IPS-NIHi7 (cell line): ENCODE measurements at regions not wholly inside any gene's neighbourhood (a gene's known extent, or its start where the extent isn't known, plus 50 kb on each side); places are given as distances from the start of the nearest gene placed in this dataset.
"Not testable (repeated sequence)": the region's sequence is repeated elsewhere in the genome, so short reads cannot be mapped to it uniquely, and the experiment has no call there.

Experiments used
- DNase-seq: peaks from one replicate; pipeline ENCODE4 v3.0.0; 2012; ENCODE audit warnings: mixed read lengths; ENCODE audit errors: extremely low spot score

DNA sequence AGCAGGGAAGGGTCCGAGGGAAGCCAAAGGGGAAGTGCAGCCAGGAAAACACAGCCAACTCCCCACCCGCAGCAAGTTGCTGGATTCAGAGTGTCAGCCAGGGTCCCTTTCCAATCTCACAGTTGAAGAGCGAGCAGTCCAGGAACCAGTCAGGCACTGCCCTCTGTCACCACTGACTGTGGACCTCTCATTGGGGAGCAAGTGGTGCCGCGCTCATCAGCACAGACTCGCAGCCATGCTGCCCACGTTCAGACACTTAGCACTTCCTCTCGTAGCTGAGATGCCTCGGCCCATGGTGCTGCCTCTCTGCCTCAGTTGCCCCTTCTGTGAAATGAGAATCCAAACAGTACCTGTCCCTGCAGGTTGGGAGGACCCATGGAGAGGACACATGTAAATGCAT, 123.6 kb upstream of the CHST15 start:
- DNase-seq: no peak

DNA sequence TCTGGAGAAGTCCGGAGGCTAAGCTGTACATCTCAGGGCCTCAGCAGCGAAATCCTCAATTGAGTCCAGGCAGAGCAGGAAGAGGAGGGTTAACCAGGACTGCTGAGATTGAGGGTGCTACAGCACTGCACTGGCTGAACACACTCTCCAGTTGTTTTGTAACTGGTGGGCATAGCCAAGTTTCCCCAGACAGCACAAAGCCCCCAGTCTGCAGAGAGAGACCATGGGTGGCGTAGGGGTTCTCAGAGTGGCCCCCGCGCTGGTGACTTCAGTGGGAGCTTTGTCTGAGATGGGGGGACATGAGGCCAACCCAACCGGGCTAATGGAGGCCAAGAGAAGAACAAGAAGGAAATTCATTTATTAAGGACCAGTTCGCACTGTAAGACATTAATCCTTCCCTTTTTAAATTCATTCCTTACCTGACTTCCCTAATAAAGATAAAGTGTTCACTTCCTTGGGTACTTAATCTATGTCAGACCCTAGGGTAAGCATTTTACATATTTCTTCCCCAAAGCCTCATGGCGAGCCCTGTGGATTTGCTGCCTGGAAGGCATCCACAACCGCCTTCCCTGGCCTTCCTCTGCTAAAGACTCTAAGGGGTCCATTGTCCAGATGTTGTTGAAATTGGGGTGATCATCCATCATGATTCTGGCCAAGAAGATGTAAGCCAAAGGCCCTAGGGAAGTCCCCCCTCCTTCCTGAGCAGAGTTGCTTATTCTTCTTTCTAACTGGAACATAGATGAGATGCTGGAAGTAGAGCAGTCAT, 121.4 kb upstream of the CHST15 start:
- no peak for DNase-seq

DNA sequence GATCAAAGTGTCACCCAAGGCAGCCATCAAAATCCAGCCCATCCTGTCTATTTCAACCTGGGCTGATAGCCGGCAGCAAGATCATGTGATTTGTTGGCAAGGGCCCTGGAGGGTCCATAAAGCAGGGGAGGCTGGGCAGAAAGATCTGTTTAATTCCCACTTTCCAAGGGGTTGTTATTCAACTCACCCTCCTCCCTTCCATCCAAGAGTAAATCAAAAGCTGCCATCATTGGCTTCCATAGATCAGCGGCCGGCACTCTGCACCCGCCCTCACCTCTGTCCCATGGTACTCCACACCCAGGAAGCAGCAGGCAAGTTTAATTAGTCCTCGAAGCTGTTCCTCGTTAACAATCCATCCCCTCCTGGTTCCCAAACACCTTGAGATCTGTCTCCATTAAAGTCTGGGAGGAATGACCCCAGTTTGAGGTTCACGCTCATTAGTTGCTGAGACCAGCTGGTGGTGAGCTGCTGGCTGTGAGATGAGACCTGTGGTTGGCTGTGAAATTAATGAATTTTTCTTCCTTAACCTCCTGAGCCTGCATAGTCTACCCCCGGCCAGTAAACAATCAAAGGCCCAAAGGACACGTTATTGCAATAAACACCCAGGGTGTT, 120.6 kb upstream of the CHST15 start:
- DNase-seq: no peak

DNA sequence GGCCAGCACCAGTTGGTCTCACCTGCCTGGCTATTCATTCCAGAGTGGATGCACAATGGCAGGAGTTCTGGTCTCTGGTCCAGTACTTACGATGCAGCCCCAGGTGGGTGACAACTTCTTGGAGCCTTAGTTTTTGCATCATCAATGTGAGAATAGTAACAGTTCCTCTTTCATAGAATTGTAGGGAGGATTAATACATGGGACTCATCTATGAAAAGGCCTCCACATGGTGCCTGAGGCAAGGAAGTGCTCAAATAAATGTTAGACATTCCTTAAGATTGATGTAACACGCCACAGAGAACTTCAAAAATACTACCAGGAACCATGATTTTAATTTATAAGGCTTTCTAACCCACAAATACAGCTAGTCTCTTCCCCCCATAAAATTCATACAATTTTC, 120.1 kb upstream of the CHST15 start:
- no peak for DNase-seq

DNA sequence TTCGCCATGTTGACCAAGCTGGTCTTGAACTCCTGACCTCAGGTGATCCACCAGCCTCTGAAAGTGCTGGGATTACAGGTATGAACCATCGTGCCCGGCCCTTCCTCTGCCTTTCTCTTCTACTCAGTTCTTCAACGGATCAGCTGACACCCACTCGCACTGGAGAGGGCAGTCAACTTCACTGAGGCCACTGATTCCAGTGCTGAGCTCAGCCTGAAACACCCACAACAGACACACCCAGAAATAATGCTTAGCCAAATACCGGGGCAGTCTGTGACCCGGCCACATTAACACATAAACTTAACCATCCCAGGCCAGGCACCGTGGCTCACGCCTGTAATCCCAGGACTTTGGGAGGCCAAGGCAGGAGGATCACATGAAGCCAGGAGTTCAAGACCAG, 119.3 kb upstream of the CHST15 start:
- no peak for DNase-seq

DNA sequence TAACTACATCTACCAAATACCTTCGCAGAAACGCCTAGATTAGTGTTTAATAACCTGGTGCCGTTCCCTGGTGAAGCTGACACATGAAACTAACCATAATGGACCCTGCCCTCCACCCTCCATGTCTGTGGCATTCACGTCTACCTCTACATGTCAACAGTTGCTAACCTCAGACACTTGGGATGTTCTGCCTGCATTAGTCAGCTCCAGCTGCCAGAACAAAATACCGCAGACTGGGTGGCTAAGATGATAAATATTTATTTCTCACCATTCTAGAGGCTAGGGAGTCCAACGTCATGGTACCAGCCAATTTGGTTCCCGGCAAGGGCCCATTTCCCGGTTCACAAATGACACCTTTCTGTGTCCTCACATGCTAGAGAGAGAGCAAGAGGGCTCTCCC, 118.5 kb upstream of the CHST15 start:
- DNase-seq: no peak

DNA sequence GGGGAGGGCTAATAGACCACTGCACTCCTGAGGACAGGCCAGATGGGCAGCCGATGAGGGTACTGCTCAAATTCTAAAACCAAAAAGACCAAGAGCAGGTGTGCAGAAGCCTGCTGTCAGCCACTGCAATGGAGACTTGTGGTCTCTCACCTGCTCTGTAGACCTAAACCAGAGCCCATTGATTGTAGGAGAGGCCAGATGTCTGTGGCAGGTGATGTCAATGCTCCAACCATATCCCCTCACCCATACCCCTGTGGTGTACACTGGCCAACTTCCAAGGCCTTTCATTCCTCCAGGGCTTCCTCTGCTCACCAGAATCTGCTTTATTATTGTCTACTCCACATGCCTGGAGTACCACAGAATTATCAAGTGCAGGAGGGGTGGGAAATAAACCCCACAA, 116.9 kb upstream of the CHST15 start:
- DNase-seq: no peak

DNA sequence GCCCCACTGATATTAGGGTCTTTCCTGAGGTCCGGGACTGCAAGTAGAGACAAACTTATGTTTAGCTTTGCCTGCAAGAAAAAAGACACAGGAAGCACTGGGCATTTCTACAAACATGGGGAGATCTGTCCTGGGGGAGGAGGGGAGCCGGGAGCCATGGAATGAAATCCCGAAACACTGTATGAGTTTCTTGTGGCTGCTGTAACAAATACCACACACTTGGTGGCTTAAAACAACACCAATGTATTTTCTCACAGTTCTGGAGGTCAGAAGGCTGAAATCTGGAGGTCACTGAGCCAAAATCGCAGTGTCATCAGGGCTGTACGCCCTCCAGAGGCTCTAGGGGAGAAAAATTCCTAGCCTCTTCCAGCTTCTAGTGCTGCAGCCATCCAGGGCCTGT, 114.0 kb upstream of the CHST15 start:
- no peak for DNase-seq

DNA sequence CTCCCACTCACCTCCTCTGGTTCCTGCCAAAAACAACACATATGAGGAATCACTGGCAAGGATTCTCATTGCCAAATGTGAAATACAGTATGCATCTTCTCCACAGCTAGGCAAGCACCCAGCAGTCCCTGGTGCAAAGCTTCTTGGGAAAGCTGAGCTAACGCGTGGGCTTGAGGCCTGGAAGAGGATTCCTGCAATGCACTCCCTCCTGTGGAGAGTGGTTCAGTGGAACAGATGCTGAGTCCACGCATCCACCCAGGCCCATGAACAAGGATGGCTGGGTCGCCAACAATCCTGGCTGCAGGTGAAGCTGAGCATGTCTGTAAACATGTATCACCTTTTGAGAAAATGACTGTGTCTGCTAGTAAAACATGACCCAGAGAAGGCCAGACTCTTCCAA, 113.2 kb upstream of the CHST15 start:
- no peak for DNase-seq

DNA sequence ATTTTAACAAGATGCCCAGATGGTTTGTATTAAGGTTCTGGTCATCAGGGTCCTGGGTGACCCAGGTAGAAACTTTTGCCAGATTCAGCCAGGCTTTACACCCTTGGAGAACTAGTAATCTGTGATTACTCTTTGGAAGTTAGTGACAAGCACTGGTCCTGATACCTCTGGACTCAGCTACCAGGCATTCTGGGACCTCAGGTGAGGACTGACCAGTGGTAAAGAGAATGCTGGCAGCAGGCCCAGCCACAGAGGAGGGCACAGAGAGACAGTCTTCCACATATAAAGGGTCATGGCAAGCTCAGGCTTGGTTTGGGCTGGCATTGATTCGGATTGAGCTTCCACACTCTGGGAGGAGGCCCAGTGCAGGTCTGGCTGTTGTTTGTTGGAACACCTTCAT, 112.0 kb upstream of the CHST15 start:
- DNase-seq: no peak

DNA sequence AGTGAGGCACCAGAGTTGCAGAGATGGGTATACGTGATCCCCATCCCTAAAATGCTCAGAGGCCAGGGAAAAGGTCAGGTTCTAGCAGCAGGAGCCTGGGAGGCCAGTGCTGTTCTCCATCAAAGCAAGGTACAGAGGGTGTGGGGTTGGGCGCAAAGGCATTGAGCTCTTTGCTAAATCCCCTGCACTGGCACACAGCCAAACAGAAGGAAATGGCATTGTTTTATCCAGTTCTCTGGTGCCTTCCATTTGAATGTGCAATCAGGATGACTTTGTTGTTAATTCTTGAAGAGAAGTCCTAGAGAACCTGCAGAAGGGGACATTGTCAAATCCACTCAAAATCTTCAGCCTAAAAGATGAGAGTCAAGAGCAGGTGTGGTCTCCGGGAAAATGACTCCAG, 111.3 kb upstream of the CHST15 start:
- no peak for DNase-seq

DNA sequence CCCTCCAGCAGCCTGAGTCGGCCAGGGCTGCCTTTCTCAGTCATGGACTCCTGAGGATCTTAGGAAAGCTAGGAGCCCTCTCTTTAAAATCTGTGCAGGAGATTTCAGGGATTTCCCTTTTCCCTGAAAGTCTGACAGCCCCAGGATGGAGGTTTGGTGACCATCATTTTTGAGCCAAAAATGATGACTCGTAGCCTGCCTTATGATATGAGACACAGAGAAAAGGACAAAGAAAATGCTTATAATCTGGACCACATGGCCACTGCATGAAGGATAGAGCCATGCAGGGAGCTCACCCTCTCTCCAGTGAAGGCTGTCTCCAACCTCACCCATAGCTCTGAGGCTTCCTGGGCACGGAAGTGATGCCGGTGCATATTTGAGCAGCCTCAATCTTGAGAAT, 106.6 kb upstream of the CHST15 start:
- DNase-seq: no peak

DNA sequence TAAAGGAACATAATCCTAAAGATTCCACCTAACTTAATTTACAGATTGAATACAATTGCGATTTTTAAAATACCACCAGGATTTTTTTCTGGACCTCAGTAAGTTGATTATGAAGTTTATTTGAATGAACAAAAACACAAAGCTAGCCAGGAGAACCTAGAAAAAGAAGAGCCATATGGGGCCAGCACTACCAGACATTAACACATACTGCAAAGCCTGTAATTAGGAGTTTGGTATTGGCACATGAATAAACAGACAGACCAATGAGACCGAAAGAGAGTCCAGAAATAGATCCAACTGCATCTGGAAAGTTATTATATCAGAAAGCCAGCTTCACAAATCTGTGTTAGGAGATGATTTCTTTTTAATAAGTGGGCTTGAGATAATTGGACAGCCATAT, 105.5 kb upstream of the CHST15 start:
- no peak for DNase-seq

DNA sequence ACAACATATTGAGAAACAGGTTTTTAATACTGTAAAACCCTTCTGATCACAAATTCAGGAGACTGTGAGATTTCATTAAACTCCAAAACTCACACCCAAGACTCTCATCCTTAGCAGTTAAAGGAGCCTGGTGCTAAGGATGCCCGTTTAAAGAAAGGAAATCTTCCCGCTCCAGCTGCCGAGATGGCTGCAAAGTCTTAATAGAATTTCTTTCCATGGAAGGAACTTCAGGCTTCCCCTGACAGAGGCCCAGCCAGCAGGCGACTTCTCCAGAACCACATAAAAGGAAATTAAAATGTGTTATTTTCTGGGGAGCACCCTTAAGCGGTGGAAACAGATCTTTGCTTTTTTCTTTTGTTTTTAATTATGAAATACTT, 104.7 kb upstream of the CHST15 start:
- no peak for DNase-seq

DNA sequence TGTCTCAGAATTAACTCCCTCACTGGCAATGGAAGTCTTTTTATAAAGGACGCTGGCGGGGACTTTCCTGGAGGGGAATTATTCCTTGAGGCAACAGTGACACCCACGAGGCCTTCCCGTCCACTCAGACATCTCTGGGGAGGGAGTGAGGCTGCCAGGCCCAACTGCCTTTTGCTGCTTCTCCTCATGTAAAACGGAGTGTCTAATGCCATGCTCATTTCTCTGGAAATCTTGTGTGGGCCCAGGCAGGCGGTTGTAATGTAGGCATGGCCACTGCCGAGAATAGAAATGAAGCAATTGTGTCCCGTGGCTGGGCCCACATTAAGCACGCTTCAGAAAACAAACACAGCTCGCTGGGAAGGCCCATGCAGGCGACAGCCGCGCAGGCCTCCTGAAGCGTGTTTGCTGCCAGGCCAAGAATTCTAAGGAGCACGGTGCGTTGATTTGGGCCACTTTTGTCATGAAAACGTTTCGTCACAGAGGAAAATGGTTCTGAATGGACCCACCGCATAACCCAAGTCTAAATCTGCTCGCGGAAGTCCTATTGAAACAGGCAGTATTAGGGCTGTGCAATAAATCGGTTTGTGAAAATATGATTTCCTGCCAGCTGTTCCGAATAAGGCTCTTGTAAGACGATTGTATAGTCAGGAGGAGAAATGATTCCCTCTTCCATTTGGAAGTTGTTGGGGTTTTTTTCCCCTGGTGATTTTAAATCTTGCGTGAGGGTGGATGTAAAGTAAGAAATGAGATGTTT, 104.2 kb upstream of the CHST15 start:
- no peak for DNase-seq

DNA sequence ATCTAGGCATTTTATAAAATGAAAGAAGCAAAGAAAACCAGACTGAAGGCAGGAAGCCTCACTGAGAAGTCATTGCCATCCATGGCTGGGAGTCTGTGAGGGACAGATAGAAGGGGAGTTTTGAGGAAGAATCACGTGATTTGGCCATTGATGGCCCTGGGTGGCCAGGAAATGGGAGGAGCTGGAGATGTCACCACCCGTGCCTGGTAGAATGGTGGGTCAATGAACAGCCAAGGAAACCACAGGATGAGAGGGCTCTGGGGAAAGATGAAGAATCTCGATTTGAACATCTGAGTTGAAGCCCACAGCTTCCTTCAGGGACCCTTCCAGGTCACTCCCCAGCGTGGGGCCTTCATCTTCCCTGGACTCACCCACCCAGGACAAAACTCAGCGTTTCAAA, 103.3 kb upstream of the CHST15 start:
- no peak for DNase-seq

DNA sequence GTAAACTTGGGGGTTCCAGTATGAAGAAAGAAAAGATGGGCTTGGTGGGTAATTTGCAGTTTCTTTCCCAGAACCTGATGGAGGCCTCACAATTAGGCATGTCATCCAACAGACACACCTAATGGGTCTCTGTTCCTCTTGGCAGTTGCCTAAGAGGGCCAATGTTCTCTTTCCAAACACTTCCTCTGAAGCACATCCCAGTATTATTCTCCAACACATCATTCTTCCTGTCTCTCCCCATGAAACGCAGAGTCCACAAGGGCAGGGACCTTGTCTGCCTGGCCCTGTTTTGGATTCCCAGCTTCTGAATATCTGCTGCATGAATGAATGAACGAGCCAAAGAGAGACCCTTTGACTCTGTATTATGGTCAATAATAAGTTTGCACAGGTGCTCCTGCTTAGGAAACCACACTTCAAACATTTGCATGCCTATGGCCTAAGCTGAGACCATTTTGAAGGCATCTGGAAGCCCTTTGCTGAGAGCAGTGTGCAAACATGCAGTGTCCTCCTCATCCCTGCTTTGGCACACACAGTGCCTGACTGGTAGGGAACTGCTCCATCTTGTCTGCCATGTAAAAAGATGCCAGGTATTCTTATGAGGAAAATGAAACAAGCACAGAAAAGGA, 100.9 kb upstream of the CHST15 start:
- no peak for DNase-seq

DNA sequence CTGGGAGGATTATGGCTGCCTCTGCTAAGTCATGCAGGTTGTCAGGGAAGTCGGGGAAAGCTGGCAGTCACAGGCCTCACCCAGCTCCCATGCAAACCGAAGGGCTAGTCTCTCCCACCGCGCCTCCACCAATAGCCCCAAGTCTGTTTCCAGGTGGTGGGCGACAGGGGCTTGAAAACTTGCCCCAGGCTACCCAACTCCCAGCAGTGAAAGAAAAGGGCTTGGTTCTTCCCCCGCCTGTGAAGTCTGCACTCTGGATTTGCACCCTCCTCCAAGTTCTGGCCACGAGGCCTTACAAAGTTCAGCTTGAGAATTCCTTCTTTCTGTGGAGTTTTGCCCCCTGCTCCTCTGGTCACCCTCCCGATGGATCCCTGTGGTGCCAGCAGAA, 99.9 kb upstream of the CHST15 start:
- no peak for DNase-seq

DNA sequence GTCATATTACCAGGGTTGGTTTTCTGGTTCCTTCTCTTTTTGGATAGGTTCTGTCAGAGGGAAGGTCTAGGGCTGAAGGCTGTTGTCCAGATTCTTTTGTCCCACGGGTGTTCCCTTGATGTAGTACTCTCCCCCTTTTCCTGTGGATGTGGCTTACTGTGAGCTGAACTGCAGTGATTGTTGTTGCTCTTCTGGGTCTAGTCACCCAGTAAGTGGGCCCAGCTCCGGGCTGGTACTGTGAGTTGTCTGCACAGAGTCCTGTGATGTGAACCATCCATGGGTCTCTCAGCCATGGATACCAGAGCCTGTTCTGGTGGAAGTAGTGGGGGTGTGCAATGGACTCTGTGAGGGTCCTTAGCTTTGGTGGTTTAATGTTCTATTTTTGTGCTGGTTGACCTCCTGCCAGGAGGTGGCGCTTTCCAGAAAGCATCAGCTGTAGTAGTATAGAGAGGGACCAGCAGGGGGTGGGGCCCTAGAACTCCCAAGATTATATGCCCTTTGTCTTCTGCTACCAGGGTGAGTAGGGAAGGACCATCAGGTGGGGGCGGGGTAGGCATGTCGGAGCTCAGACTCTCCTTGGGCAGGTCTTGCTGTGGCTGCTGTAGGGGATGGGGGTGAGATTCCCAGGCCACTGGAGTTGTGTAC, 99.4 kb upstream of the CHST15 start:
- not testable (repeated sequence) for DNase-seq

DNA sequence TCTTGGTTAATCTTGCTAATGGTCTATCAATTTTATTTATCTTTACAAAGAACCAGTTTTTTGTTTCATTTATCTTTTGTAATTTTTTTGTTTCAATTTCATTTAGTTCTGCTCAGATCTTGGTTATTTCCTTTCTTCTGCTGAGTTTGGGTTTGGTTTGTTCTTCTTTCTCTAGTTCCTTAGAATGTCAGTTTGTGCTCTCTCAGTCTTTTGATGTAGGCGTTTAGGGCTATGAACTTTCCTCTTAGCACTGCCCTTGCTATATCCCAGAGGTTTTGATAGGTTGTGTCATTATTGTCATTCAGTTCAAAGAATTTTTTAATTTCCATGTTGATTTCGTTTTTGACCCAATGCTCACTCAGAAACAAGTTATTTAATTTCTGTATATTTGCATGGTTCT, 97.1 kb upstream of the CHST15 start:
- not testable (repeated sequence) for DNase-seq

DNA sequence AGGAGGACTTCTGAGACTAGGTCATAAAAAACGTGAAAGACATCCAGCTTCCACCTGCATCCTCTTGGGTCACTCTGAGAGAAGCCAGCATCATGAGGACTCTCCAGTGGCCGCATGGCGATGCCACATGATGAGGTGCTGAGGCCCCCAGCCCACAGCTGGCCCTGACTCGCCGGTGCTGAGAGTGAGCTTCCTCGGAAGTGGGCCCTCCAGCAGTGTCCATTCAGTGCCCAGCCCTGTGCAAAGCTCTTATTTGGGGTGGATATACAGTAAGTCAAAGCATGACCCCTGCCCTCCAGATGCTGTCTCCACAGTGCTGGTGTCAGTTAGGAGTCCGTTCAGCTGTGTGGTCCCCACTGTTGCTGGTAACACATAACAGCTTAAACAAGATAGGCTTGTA, 93.6 kb upstream of the CHST15 start:
- DNase-seq: no peak

DNA sequence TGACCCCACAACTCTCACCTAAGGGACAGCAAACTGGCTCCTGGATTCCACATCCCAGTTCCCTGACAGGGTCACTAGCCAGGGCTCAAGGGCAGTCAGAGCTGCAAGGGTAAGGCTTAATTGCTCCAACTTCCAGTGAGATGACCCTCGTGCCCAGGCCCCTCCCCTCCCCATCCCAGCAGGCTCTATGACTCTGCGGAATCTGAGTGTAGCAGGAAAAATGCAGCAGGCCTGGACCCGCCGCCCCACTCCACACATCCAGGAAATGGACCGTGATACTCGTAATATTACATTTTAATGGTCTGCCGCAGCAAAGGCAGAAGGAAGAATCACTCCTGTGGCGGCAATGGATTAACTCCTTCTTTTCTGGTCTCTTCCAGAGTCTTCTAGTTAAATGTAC, 91.7 kb upstream of the CHST15 start:
- no peak for DNase-seq
